Neural progenitor cell (in vitro differentiated cells): ENCODE measurements at regions not wholly inside any gene's neighbourhood (a gene's known extent, or its start where the extent isn't known, plus 50 kb on each side); places are given as distances from the start of the nearest gene placed in this dataset.

Experiments used
- EZH2phosphoT487 ChIP-seq: fragments of 200-600 bp; sonication (generic); IDR thresholded peaks from 2 replicates; pipeline ENCODE4 v1.6.1; 2017; ENCODE audit warnings: antibody characterized with exemption
- TF ChIP-seq, protein P1 (sequence below): fragments of 200-600 bp; sonication (generic); IDR thresholded peaks from 2 replicates; pipeline ENCODE4 v1.5.1; 2017; ENCODE audit warnings: antibody characterized with exemption, mild to moderate bottlenecking

DNA sequence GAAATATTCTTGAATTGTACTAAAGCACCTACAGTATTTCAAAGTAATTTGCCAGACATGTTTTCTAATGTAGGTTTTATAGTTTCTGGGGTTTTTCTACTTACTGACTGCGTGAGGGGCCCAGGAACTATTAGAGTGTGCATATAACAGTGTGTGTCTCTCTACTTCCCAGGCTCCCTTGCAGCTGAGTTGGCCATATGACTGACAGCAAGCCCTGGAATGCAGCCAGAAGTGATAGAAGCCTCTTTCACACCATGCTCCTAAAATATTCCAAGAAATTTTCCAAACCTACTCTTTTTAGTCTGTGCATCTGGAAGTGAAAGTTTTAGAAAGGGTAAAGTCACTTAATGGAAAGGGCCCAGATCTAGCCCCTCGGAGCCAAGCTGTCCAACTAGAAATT, 96.7 kb upstream of the SLC7A11 start:
- TF ChIP-seq, protein P1, sequence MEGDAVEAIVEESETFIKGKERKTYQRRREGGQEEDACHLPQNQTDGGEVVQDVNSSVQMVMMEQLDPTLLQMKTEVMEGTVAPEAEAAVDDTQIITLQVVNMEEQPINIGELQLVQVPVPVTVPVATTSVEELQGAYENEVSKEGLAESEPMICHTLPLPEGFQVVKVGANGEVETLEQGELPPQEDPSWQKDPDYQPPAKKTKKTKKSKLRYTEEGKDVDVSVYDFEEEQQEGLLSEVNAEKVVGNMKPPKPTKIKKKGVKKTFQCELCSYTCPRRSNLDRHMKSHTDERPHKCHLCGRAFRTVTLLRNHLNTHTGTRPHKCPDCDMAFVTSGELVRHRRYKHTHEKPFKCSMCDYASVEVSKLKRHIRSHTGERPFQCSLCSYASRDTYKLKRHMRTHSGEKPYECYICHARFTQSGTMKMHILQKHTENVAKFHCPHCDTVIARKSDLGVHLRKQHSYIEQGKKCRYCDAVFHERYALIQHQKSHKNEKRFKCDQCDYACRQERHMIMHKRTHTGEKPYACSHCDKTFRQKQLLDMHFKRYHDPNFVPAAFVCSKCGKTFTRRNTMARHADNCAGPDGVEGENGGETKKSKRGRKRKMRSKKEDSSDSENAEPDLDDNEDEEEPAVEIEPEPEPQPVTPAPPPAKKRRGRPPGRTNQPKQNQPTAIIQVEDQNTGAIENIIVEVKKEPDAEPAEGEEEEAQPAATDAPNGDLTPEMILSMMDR = no peak
- no peak for TF ChIP-seq EZH2phosphoT487
